ENCODE measurements at regions not wholly inside any gene's neighbourhood (a gene's known extent, or its start where the extent isn't known, plus 50 kb on each side); places are given as distances from the start of the nearest gene placed in this dataset.

- H3K36me3 ChIP-seq (ENCODE audit: control insufficient read depth in 2 of 2, insufficient read depth in 2 of 2, low read length in 1 of 2): no peaks in the 10 kb centered on the region
- no peaks in the 10 kb centered on the region for H3K27me3 ChIP-seq (ENCODE audit: control insufficient read depth in 1 of 2, insufficient read depth in 2 of 2, low read length in 2 of 2)
- 77 to 84% methylated on average over 2 of the region's 2 CpGs for WGBS, 2 donors
- H3K4me3 ChIP-seq (ENCODE audit: low read depth in 1 of 2, low read length in 2 of 2): no peak overlapping the region
- H3K27ac ChIP-seq (ENCODE audit: low read depth in 2 of 2, low read length in 1 of 2): no peak overlapping the region
- no peaks in the 10 kb centered on the region for H3K4me1 ChIP-seq (ENCODE audit: control insufficient read depth in 2 of 2, insufficient read depth in 2 of 2, low read length in 1 of 2)
- H3K9me3 ChIP-seq (ENCODE audit: control insufficient read depth in 2 of 2, insufficient read depth in 1 of 2, low read depth in 1 of 2, low read length in 1 of 2): no peaks in the 10 kb centered on the region
Observed at GRCh38 chr3:26246901-26247300, 375.7 kb upstream of the LRRC3B start.

GRCh38 chr3:26247712-26248111 lies 374.9 kb upstream of the LRRC3B start:
- Histone ChIP-seq H3K4me3 (ENCODE audit: low read depth in 1 of 2, low read length in 2 of 2) (no peak overlapping the region), H3K9me3 (ENCODE audit: control insufficient read depth in 2 of 2, insufficient read depth in 1 of 2, low read depth in 1 of 2, low read length in 1 of 2) (no peaks in the 10 kb centered on the region), H3K27ac (ENCODE audit: low read depth in 2 of 2, low read length in 1 of 2) (no peak overlapping the region), H3K27me3 (ENCODE audit: control insufficient read depth in 1 of 2, insufficient read depth in 2 of 2, low read length in 2 of 2) (no peaks in the 10 kb centered on the region), H3K36me3 (ENCODE audit: control insufficient read depth in 2 of 2, insufficient read depth in 2 of 2, low read length in 1 of 2) (no peaks in the 10 kb centered on the region), H3K4me1 (ENCODE audit: control insufficient read depth in 2 of 2, insufficient read depth in 2 of 2, low read length in 1 of 2) (no peaks in the 10 kb centered on the region)
- WGBS, 2 donors: 43 to 51% methylated on average over 3 of the region's 3 CpGs

- no peak overlapping the region for H3K4me3 ChIP-seq (ENCODE audit: low read depth in 1 of 2, low read length in 2 of 2)
- no peaks in the 10 kb centered on the region for H3K4me1 ChIP-seq (ENCODE audit: control insufficient read depth in 2 of 2, insufficient read depth in 2 of 2, low read length in 1 of 2)
- no peaks in the 10 kb centered on the region for H3K36me3 ChIP-seq (ENCODE audit: control insufficient read depth in 2 of 2, insufficient read depth in 2 of 2, low read length in 1 of 2)
- no peaks in the 10 kb centered on the region for H3K9me3 ChIP-seq (ENCODE audit: control insufficient read depth in 2 of 2, insufficient read depth in 1 of 2, low read depth in 1 of 2, low read length in 1 of 2)
- H3K27ac ChIP-seq (ENCODE audit: low read depth in 2 of 2, low read length in 1 of 2): no peak overlapping the region
- H3K27me3 ChIP-seq (ENCODE audit: control insufficient read depth in 1 of 2, insufficient read depth in 2 of 2, low read length in 2 of 2): no peaks in the 10 kb centered on the region
- 91 to 96% methylated on average over 4 of the region's 4 CpGs for WGBS, 2 donors
Observed at GRCh38 chr3:26252001-26252400, 370.6 kb upstream of the LRRC3B start.

- H3K9me3 ChIP-seq (ENCODE audit: control insufficient read depth in 2 of 2, insufficient read depth in 1 of 2, low read depth in 1 of 2, low read length in 1 of 2): no peaks in the 10 kb centered on the region
- H3K4me1 ChIP-seq (ENCODE audit: control insufficient read depth in 2 of 2, insufficient read depth in 2 of 2, low read length in 1 of 2): no peaks in the 10 kb centered on the region
- no peaks in the 10 kb centered on the region for H3K36me3 ChIP-seq (ENCODE audit: control insufficient read depth in 2 of 2, insufficient read depth in 2 of 2, low read length in 1 of 2)
- no peak overlapping the region for H3K27ac ChIP-seq (ENCODE audit: low read depth in 2 of 2, low read length in 1 of 2)
- no peak overlapping the region for H3K4me3 ChIP-seq (ENCODE audit: low read depth in 1 of 2, low read length in 2 of 2)
- 82 to 85% methylated on average over 3 of the region's 3 CpGs for WGBS, 2 donors
- no peaks in the 10 kb centered on the region for H3K27me3 ChIP-seq (ENCODE audit: control insufficient read depth in 1 of 2, insufficient read depth in 2 of 2, low read length in 2 of 2)
Observed at GRCh38 chr3:26256224-26256623, 366.3 kb upstream of the LRRC3B start.

- no peaks in the 10 kb centered on the region for H3K9me3 ChIP-seq (ENCODE audit: control insufficient read depth in 2 of 2, insufficient read depth in 1 of 2, low read depth in 1 of 2, low read length in 1 of 2)
- H3K27me3 ChIP-seq (ENCODE audit: control insufficient read depth in 1 of 2, insufficient read depth in 2 of 2, low read length in 2 of 2): no peaks in the 10 kb centered on the region
- H3K27ac ChIP-seq (ENCODE audit: low read depth in 2 of 2, low read length in 1 of 2): no peak overlapping the region
- no peaks in the 10 kb centered on the region for H3K4me1 ChIP-seq (ENCODE audit: control insufficient read depth in 2 of 2, insufficient read depth in 2 of 2, low read length in 1 of 2)
- H3K36me3 ChIP-seq (ENCODE audit: control insufficient read depth in 2 of 2, insufficient read depth in 2 of 2, low read length in 1 of 2): no peaks in the 10 kb centered on the region
- no peak overlapping the region for H3K4me3 ChIP-seq (ENCODE audit: low read depth in 1 of 2, low read length in 2 of 2)
- WGBS, 2 donors: 85 to 88% methylated on average over 3 of the region's 3 CpGs
Observed at GRCh38 chr3:26259176-26259575, 363.4 kb upstream of the LRRC3B start.

GRCh38 chr3:26260139-26260538 lies 362.4 kb upstream of the LRRC3B start:
- no peak overlapping the region for H3K4me3 ChIP-seq (ENCODE audit: low read depth in 1 of 2, low read length in 2 of 2)
- H3K27ac ChIP-seq (ENCODE audit: low read depth in 2 of 2, low read length in 1 of 2): no peak overlapping the region
- no peaks in the 10 kb centered on the region for H3K9me3 ChIP-seq (ENCODE audit: control insufficient read depth in 2 of 2, insufficient read depth in 1 of 2, low read depth in 1 of 2, low read length in 1 of 2)
- no peaks in the 10 kb centered on the region for H3K4me1 ChIP-seq (ENCODE audit: control insufficient read depth in 2 of 2, insufficient read depth in 2 of 2, low read length in 1 of 2)
- WGBS, 2 donors: 16 to 17% methylated on average over 1 of the region's 1 CpG
- H3K27me3 ChIP-seq (ENCODE audit: control insufficient read depth in 1 of 2, insufficient read depth in 2 of 2, low read length in 2 of 2): no peaks in the 10 kb centered on the region
- no peaks in the 10 kb centered on the region for H3K36me3 ChIP-seq (ENCODE audit: control insufficient read depth in 2 of 2, insufficient read depth in 2 of 2, low read length in 1 of 2)

GRCh38 chr3:26264708-26265107 lies 357.9 kb upstream of the LRRC3B start:
- no peaks in the 10 kb centered on the region for H3K36me3 ChIP-seq (ENCODE audit: control insufficient read depth in 2 of 2, insufficient read depth in 2 of 2, low read length in 1 of 2)
- WGBS, 2 donors: 75 to 77% methylated on average over 4 of the region's 4 CpGs

GRCh38 chr3:26271848-26272247 lies 350.7 kb upstream of the LRRC3B start:
- H3K4me1 ChIP-seq (ENCODE audit: control insufficient read depth in 2 of 2, insufficient read depth in 2 of 2, low read length in 1 of 2): no peaks in the 10 kb centered on the region
- no peaks in the 10 kb centered on the region for H3K36me3 ChIP-seq (ENCODE audit: control insufficient read depth in 2 of 2, insufficient read depth in 2 of 2, low read length in 1 of 2)
- no peaks in the 10 kb centered on the region for H3K27me3 ChIP-seq (ENCODE audit: control insufficient read depth in 1 of 2, insufficient read depth in 2 of 2, low read length in 2 of 2)
- no peak overlapping the region for H3K27ac ChIP-seq (ENCODE audit: low read depth in 2 of 2, low read length in 1 of 2)
- H3K9me3 ChIP-seq (ENCODE audit: control insufficient read depth in 2 of 2, insufficient read depth in 1 of 2, low read depth in 1 of 2, low read length in 1 of 2): no peaks in the 10 kb centered on the region
- H3K4me3 ChIP-seq (ENCODE audit: low read depth in 1 of 2, low read length in 2 of 2): no peak overlapping the region

More at GRCh38 chr3:26264708-26265107, 357.9 kb upstream of the LRRC3B start:
- no peaks in the 10 kb centered on the region for H3K9me3 ChIP-seq (ENCODE audit: control insufficient read depth in 2 of 2, insufficient read depth in 1 of 2, low read depth in 1 of 2, low read length in 1 of 2)
- H3K4me1 ChIP-seq (ENCODE audit: control insufficient read depth in 2 of 2, insufficient read depth in 2 of 2, low read length in 1 of 2): no peaks in the 10 kb centered on the region
- H3K27me3 ChIP-seq (ENCODE audit: control insufficient read depth in 1 of 2, insufficient read depth in 2 of 2, low read length in 2 of 2): no peaks in the 10 kb centered on the region
- no peak overlapping the region for H3K27ac ChIP-seq (ENCODE audit: low read depth in 2 of 2, low read length in 1 of 2)
- no peak overlapping the region for H3K4me3 ChIP-seq (ENCODE audit: low read depth in 1 of 2, low read length in 2 of 2)

- Histone ChIP-seq H3K9me3 (ENCODE audit: control insufficient read depth in 2 of 2, insufficient read depth in 1 of 2, low read depth in 1 of 2, low read length in 1 of 2) (no peaks in the 10 kb centered on the region), H3K4me1 (ENCODE audit: control insufficient read depth in 2 of 2, insufficient read depth in 2 of 2, low read length in 1 of 2) (no peaks in the 10 kb centered on the region), H3K27ac (ENCODE audit: low read depth in 2 of 2, low read length in 1 of 2) (no peak overlapping the region), H3K27me3 (ENCODE audit: control insufficient read depth in 1 of 2, insufficient read depth in 2 of 2, low read length in 2 of 2) (no peaks in the 10 kb centered on the region), H3K36me3 (ENCODE audit: control insufficient read depth in 2 of 2, insufficient read depth in 2 of 2, low read length in 1 of 2) (no peaks in the 10 kb centered on the region), H3K4me3 (ENCODE audit: low read depth in 1 of 2, low read length in 2 of 2) (no peak overlapping the region)
Observed at GRCh38 chr3:26273196-26273595, 349.4 kb upstream of the LRRC3B start.

GRCh38 chr3:26279091-26279490 lies 343.5 kb upstream of the LRRC3B start:
- H3K9me3 ChIP-seq (ENCODE audit: control insufficient read depth in 2 of 2, insufficient read depth in 1 of 2, low read depth in 1 of 2, low read length in 1 of 2): peaks cover 5 to 7% of the 10 kb centered on the region in 2 donors
- no peak overlapping the region for H3K27ac ChIP-seq (ENCODE audit: low read depth in 2 of 2, low read length in 1 of 2)
- WGBS, 2 donors: 24 to 40% methylated on average over 1 of the region's 1 CpG
- H3K36me3 ChIP-seq (ENCODE audit: control insufficient read depth in 2 of 2, insufficient read depth in 2 of 2, low read length in 1 of 2): no peaks in the 10 kb centered on the region
- no peaks in the 10 kb centered on the region for H3K4me1 ChIP-seq (ENCODE audit: control insufficient read depth in 2 of 2, insufficient read depth in 2 of 2, low read length in 1 of 2)
- H3K4me3 ChIP-seq (ENCODE audit: low read depth in 1 of 2, low read length in 2 of 2): no peak overlapping the region
- no peaks in the 10 kb centered on the region for H3K27me3 ChIP-seq (ENCODE audit: control insufficient read depth in 1 of 2, insufficient read depth in 2 of 2, low read length in 2 of 2)
